Right lobe of liver (tissue), 4 donors: ENCODE measurements at regions not wholly inside any gene's neighbourhood (a gene's known extent, or its start where the extent isn't known, plus 50 kb on each side); places are given as distances from the start of the nearest gene placed in this dataset.

Source experiments
- CTCF ChIP-seq, 4 donors: fragments of 200-600 bp in 3 of 4; fragments of 450-650 bp in 1 of 4; IDR thresholded peaks; one replicate each; pipeline versions ENCODE4 v1.5.1 to v1.8.0; 2016 to 2022; ENCODE audit warnings: antibody characterized with exemption in 4 of 4, mild to moderate bottlenecking in 2 of 4
- POLR2A ChIP-seq: fragments of 450-650 bp; IDR thresholded peaks from one replicate; pipeline ENCODE4 v1.6.1; 2017; ENCODE audit warnings: antibody characterized with exemption, mild to moderate bottlenecking
- donor health status: DM: no; HTN: no; CAD: no.
- donor health status: DM: no; HTN: no; CAD: no.
- donor health status: DM: no; HTN: yes; CAD: no.

- TF ChIP-seq CTCF (IDR thresholded peaks at IDR 0.05) (no peak), POLR2A (no peak)
Observed at GRCh38 chr15:87121336-87121735, 1041.7 kb downstream of the AGBL1 start.
